AG09309 (cell line): ENCODE measurements at regions not wholly inside any gene's neighbourhood (a gene's known extent, or its start where the extent isn't known, plus 50 kb on each side); places are given as distances from the start of the nearest gene placed in this dataset.

Experiments used
- DNase-seq: peaks from one replicate; pipeline ENCODE4 v3.0.0-alpha.2; 2010; ENCODE audit warnings: low read depth
- H3K4me3 ChIP-seq: 2 replicates; pipeline ENCODE4 v1.5.1; 2011; ENCODE audit warnings: mild to moderate bottlenecking, low read depth, low read length, moderate library complexity; ENCODE audit not compliant: control insufficient read depth
- CTCF ChIP-seq: IDR thresholded peaks from 2 replicates; pipeline ENCODE4 v1.5.1; 2011; ENCODE audit warnings: mild to moderate bottlenecking, low read depth, low read length, inconsistent platforms; ENCODE audit not compliant: insufficient read depth, control insufficient read depth; ENCODE audit errors: missing control alignments

GRCh38 chr10:118463740-118464139 is 121.6 kb upstream of the FAM204A start:
- H3K4me3 ChIP-seq = no peak overlapping the region
- no peak for TF ChIP-seq CTCF
- no peak for DNase-seq

- TF ChIP-seq CTCF = no peak
- no peak for DNase-seq
- H3K4me3 ChIP-seq = no peak overlapping the region
Measured at GRCh38 chr10:118462401-118462800, 120.3 kb upstream of the FAM204A start.

GRCh38 chr10:118459642-118460193 is 117.6 kb upstream of the FAM204A start:
- TF ChIP-seq CTCF = peak; percentile 81
- peak; percentile 3 for DNase-seq
- no peak overlapping the region for H3K4me3 ChIP-seq

GRCh38 chr10:118458957-118459641 is 117.0 kb upstream of the FAM204A start:
- no peak for DNase-seq
- H3K4me3 ChIP-seq = no peak overlapping the region
- TF ChIP-seq CTCF = no peak

- no peak overlapping the region for H3K4me3 ChIP-seq
- TF ChIP-seq CTCF = no peak
- no peak for DNase-seq
Measured at GRCh38 chr10:118457824-118458428, 115.8 kb upstream of the FAM204A start.

GRCh38 chr10:118455181-118455695 is 113.1 kb upstream of the FAM204A start:
- no peak for DNase-seq
- TF ChIP-seq CTCF = no peak
- H3K4me3 ChIP-seq = no peak overlapping the region
